GM13977 (cell line): ENCODE measurements at regions not wholly inside any gene's neighbourhood (a gene's known extent, or its start where the extent isn't known, plus 50 kb on each side); places are given as distances from the start of the nearest gene placed in this dataset.
A peak's percentile ranks its signal among the peaks of the same experiment; 100 is the strongest.
"Not testable (repeated sequence)": the region's sequence is repeated elsewhere in the genome, so short reads cannot be mapped to it uniquely, and the experiment has no call there.

Experiments used
- DNase-seq: peaks from one replicate; pipeline ENCODE4 v3.0.0; 2012; ENCODE audit warnings: low spot score
- in situ Hi-C: fragments of 300-500 bp; cut with MboI; formaldehyde crosslinking; loops from one replicate; pipeline ENCODE4 v1.12.0; 2022; ENCODE audit warnings: low sequenced_read_pairs, low pct_unique_long_range_greater_than_20kb, mixed read lengths, inconsistent platforms; ENCODE audit not compliant: unreplicated experiment
- TF ChIP-seq, protein P1 (sequence below): IDR thresholded peaks from 2 replicates; pipeline ENCODE4 v1.5.1; 2012; ENCODE audit warnings: mild to moderate bottlenecking, control low read depth; ENCODE audit not compliant: insufficient read depth; ENCODE audit errors: extremely low read depth, missing control alignments

DNA sequence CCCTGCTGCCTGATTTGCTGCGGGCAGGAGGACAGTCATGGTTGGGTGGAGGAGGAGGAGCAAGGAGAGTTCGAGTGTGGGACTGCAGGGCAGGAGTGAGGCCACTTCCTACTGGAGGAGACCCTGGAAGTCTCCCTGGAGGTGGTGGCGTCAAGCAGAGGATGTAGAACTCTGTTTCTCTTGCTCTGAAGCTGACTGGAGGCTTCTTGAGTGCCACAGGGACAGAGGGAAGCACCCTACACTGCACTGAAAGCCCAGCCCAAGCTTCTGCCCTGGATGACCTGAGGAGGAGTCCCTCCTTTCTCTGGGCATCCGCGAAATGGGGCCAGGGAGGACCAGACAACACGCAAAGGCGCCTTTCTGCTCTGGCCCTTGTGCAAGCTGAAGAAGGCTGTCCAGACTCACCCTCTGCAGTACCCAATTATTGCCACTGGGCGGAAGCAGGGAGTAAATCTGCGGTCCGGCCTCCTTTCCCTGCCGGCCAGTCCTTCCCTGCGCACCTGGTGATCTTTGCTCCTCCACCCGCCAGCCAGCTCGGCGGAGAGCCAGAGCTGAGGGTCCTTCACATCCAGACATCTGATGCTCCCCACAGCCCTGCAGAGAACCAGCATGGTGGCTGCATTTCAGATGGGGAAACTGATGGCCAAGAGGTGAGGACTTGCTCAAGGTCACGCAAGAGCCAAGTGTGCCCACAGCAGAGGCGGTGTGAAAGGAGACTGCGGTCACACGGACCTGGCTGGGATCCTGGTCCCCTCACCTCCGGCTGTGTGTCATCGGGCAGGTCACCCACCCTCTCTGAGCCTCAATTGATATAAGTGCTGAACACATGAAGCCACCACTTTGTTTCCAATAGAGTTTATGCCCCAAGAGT, 207.1 kb downstream of the TBC1D2B start:
- peak; percentile 78 for DNase-seq
- TF ChIP-seq, protein P1, sequence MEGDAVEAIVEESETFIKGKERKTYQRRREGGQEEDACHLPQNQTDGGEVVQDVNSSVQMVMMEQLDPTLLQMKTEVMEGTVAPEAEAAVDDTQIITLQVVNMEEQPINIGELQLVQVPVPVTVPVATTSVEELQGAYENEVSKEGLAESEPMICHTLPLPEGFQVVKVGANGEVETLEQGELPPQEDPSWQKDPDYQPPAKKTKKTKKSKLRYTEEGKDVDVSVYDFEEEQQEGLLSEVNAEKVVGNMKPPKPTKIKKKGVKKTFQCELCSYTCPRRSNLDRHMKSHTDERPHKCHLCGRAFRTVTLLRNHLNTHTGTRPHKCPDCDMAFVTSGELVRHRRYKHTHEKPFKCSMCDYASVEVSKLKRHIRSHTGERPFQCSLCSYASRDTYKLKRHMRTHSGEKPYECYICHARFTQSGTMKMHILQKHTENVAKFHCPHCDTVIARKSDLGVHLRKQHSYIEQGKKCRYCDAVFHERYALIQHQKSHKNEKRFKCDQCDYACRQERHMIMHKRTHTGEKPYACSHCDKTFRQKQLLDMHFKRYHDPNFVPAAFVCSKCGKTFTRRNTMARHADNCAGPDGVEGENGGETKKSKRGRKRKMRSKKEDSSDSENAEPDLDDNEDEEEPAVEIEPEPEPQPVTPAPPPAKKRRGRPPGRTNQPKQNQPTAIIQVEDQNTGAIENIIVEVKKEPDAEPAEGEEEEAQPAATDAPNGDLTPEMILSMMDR, result peak; percentile 83
- in situ Hi-C loops, result no loop called here

DNA sequence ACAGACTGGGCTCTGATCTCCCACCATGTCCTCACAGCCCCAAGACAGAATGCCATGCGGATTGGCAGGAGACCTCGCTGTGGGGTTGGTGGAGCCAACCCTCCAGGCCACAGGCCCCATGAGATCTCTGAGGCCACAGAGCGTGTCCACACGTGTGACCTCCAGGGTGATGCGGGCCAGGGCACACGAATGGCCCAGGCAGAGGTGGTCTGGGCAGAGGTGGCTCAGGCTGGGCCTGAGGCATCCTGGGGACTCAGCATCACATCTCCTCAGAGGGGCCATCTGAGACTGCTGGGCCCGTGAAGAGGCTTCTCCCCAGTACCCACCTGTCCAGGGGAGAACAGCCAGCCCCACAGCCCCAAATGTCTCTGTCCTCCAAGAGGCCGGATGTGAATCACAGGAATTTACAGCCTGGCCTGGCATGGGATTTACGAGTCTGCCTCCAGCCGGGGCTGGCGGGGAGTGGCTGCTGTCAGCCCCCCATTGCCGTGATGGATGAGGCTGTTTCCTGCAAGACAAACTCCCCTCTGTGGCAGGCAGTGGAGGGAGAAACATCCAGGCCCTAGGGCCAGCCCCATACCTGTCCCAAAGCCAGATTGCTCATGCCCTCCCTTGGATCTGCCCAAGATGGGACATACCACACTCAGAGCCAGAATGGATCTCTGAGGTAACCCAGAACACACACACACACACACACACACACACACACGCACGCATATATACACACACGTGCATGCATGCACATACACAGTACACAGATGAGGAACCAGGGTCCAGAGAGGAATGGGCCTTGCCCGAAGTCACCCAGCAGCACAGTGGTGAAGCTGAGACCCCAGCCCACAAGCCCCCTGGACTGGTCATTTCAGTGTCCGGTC, 208.3 kb downstream of the TBC1D2B start:
- TF ChIP-seq, protein P1, result no peak
- DNase-seq, result no peak
- in situ Hi-C loops, result no loop called here

DNA sequence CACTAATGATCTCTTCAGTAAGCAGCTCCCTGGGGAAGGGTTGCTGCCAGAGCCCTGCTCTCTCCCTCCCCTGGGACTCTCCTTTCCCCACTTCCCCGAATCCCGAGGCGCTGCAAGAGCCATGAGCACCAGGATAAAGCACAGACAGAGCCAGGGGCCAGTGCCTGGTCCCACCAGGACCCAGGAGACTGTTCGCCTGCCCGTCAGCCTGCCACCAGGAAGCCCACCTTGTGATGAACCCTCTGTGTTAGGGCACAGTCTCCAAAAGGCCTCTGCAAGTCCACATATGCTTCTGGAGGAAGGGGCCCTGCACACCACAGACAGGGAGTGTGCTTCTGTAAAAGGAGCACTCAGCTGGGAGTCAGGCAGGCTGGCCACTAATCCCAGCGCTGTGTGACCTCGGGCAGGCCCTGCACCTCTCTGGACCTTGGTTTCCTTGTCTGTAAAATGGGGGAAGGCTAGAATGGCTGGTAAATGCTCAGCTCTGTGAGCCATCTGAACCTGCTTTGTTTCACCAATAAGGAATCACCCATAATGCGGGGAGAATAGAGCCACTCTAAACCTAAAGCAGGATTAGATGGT, 209.4 kb downstream of the TBC1D2B start:
- DNase-seq, in situ Hi-C loops: not testable (repeated sequence)

DNA sequence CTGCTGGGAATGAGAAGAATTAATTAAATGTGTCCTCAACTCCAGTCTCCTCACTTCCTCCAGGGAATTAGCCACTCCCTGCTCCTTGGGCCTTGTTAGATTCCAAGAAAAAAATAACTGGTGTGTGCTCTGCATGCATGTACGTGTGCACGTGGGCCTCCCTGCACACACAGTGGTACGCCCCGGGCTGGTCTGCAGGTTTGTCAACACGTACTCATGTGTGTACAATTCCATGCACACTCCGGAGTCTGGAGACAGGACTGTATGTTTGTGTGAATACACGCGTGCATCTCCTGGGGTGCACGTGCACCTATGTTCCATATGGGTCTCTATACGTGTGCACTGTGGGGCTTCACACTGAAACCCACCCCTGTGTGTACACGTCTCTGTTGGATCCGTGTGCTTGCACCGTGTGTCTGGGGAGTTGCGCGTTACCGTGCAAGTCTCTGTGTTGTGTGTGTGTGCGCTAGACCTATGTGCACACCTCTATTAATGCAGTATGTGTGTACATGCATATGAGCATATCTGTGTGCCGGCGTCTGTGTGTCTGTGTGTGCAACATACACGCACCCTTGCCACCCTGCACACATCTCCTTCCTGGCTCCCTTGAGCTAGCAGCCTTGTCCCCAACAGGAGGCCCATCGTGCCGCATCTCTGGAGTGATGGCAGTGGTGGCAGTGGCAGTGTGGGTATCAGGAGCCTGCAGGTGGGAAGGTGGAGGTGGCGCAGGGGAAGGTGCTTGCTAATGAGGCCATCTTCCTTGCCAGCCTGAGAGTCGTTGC, 210.1 kb downstream of the TBC1D2B start:
- in situ Hi-C loops, result no loop called here
- TF ChIP-seq, protein P1, result no peak
- no peak for DNase-seq

DNA sequence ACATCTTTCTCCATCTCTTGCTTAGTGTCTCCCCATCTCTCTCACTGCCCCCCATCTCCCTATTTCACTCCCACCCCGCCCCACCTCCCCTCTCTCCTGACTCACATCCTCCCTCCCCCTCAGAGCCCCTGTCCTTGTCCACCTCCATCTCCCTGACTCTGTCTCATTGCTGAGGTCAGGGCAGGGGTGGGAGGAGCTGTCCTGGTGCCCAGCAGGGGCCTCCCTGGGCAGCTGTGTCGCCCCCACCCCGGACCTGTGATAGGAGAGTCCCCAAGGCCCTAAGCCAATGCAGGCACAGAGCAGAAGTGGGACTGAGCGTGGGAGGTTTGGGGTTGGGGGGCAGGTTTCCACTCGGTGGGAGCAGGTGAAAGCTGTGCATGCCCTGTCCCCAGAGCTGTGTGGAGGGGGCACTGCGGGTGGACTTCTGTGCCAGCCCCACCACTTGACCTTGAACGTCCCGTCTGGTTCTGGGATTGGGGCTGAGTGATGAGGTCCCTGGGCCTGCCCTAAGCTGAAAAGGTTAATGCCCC, 210.8 kb downstream of the TBC1D2B start:
- in situ Hi-C loops, result no loop called here

DNA sequence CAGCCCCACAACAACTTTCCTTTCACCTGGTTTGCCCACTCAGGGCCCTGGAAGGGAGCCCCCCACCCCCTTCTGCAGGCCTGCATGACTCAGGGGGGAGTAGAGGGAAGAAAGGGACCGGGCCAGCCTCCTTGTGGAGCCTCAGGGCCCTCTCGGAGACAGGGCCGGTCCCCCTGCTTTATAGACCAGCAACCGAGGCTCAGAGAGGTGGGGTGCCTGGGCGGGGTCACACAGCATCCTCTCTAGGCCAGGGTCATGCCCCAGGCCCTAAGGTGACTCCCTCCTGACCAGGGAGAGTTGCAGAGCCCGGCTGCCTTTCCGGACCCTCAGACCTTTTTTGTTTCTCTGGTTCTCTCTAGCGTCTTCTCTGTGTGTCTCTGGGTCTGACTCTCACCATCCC, 211.3 kb downstream of the TBC1D2B start:
- TF ChIP-seq, protein P1, result no peak
- no peak for DNase-seq
- in situ Hi-C loops, result no loop called here

More for the DNA sequence above, 210.8 kb downstream of the TBC1D2B start:
- no peak for DNase-seq
- TF ChIP-seq, protein P1, result no peak
